ENCODE measurements at regions not wholly inside any gene's neighbourhood (a gene's known extent, or its start where the extent isn't known, plus 50 kb on each side); places are given as distances from the start of the nearest gene placed in this dataset.

DNA sequence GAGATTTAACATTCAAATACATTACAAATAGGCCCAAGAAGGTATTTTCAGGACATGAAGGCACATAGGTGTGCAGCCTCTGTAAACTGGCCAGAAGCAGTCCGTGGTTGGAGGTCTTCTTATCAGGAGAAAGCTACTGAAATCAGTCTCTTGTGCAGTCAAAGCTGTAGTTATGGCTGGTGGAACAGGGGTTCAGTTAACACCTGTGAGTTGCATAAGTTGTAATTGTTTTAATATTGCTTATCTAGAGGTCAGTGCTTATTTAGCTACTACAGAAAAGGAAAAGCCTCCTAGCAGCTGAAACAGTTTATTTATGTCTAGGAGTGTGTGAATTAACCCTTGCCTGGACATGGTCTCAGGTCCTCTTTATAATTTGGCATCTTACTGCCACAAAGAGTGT, 377.6 kb upstream of the MDGA2 start:
- TF ChIP-seq, protein P1, sequence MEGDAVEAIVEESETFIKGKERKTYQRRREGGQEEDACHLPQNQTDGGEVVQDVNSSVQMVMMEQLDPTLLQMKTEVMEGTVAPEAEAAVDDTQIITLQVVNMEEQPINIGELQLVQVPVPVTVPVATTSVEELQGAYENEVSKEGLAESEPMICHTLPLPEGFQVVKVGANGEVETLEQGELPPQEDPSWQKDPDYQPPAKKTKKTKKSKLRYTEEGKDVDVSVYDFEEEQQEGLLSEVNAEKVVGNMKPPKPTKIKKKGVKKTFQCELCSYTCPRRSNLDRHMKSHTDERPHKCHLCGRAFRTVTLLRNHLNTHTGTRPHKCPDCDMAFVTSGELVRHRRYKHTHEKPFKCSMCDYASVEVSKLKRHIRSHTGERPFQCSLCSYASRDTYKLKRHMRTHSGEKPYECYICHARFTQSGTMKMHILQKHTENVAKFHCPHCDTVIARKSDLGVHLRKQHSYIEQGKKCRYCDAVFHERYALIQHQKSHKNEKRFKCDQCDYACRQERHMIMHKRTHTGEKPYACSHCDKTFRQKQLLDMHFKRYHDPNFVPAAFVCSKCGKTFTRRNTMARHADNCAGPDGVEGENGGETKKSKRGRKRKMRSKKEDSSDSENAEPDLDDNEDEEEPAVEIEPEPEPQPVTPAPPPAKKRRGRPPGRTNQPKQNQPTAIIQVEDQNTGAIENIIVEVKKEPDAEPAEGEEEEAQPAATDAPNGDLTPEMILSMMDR (IDR thresholded peaks at IDR 0.05), result no peak
- TF ChIP-seq POLR2A (IDR thresholded peaks at IDR 0.05), result no peak

All from ovary (tissue), 3 donors.